Mucosa of rectum (tissue), 2 donors: ENCODE measurements at regions not wholly inside any gene's neighbourhood (a gene's known extent, or its start where the extent isn't known, plus 50 kb on each side); places are given as distances from the start of the nearest gene placed in this dataset.
"Not testable (repeated sequence)": the region's sequence is repeated elsewhere in the genome, so short reads cannot be mapped to it uniquely, and the experiment has no call there.

Experiments
- H3K27ac ChIP-seq, 2 donors: one replicate each; pipeline ENCODE4 v1.7.0; 2013; ENCODE audit warnings: inconsistent platforms in 2 of 2, low read depth in 2 of 2, low read length in 2 of 2
- H3K27me3 ChIP-seq, 2 donors: one replicate each; pipeline ENCODE4 v1.7.0; 2013; ENCODE audit warnings: low read length in 2 of 2; ENCODE audit not compliant: control insufficient read depth in 2 of 2, insufficient read depth in 2 of 2
- H3K36me3 ChIP-seq, 2 donors: one replicate each; pipeline ENCODE4 v1.7.0; 2013; ENCODE audit warnings: low read length in 2 of 2; ENCODE audit not compliant: control insufficient read depth in 2 of 2, insufficient read depth in 2 of 2
- H3K4me1 ChIP-seq, 2 donors: one replicate each; pipeline ENCODE4 v1.7.0; 2013; ENCODE audit warnings: low read length in 2 of 2, mild to moderate bottlenecking in 1 of 2; ENCODE audit not compliant: control insufficient read depth in 2 of 2, insufficient read depth in 2 of 2
- H3K4me3 ChIP-seq, 2 donors: one replicate each; pipeline ENCODE4 v1.7.0; 2013; ENCODE audit warnings: low read length in 2 of 2
- H3K9ac ChIP-seq, 2 donors: one replicate each; pipeline ENCODE4 v1.7.0; 2013; ENCODE audit warnings: low read length in 2 of 2, low read depth in 1 of 2, mild to moderate bottlenecking in 1 of 2
- H3K9me3 ChIP-seq, 2 donors: one replicate each; pipeline ENCODE4 v1.7.0; 2013; ENCODE audit warnings: low read length in 2 of 2; ENCODE audit not compliant: control insufficient read depth in 2 of 2
- donor health status: healthy.
- donor health status: Normal muscosa, but diverticular disease.

- H3K36me3 ChIP-seq, H3K27ac ChIP-seq, H3K4me3 ChIP-seq, H3K9me3 ChIP-seq, H3K4me1 ChIP-seq, H3K27me3 ChIP-seq, H3K9ac ChIP-seq: not testable (repeated sequence)
These were observed 327.7 kb downstream of the ADAMTS20 start for GRCh38 chr12:43224190-43224805.

GRCh38 chr12:43222796-43223195, 329.2 kb downstream of the ADAMTS20 start:
- Histone ChIP-seq H3K9ac (no peak overlapping the region), H3K9me3 (no peaks in the 10 kb centered on the region), H3K4me1 (no peaks in the 10 kb centered on the region), H3K27me3 (no peaks in the 10 kb centered on the region), H3K36me3 (no peaks in the 10 kb centered on the region), H3K4me3 (no peak overlapping the region), H3K27ac (no peak overlapping the region)

GRCh38 chr12:43221216-43221615, 330.8 kb downstream of the ADAMTS20 start:
- Histone ChIP-seq H3K27ac (no peak overlapping the region), H3K4me1 (no peaks in the 10 kb centered on the region), H3K4me3 (no peak overlapping the region), H3K36me3 (no peaks in the 10 kb centered on the region), H3K9me3 (no peaks in the 10 kb centered on the region), H3K9ac (no peak overlapping the region), H3K27me3 (no peaks in the 10 kb centered on the region)

- Histone ChIP-seq H3K9me3 (no peaks in the 10 kb centered on the region), H3K36me3 (no peaks in the 10 kb centered on the region), H3K27me3 (no peaks in the 10 kb centered on the region), H3K9ac (no peak overlapping the region), H3K27ac (no peak overlapping the region), H3K4me1 (no peaks in the 10 kb centered on the region), H3K4me3 (no peak overlapping the region)
These were observed 335.5 kb downstream of the ADAMTS20 start for GRCh38 chr12:43216490-43216889.

GRCh38 chr12:43214166-43214565, 337.8 kb downstream of the ADAMTS20 start:
- Histone ChIP-seq H3K36me3 (no peaks in the 10 kb centered on the region), H3K27me3 (no peaks in the 10 kb centered on the region), H3K27ac (no peak overlapping the region), H3K4me3 (no peak overlapping the region), H3K4me1 (no peaks in the 10 kb centered on the region), H3K9me3 (no peaks in the 10 kb centered on the region), H3K9ac (no peak overlapping the region)

- Histone ChIP-seq H3K9ac (no peak overlapping the region), H3K9me3 (no peaks in the 10 kb centered on the region), H3K4me1 (no peaks in the 10 kb centered on the region), H3K27me3 (no peaks in the 10 kb centered on the region), H3K27ac (no peak overlapping the region), H3K4me3 (no peak overlapping the region), H3K36me3 (no peaks in the 10 kb centered on the region)
These were observed 338.4 kb downstream of the ADAMTS20 start for GRCh38 chr12:43213608-43214007.

GRCh38 chr12:43210485-43211192, 341.4 kb downstream of the ADAMTS20 start:
- Histone ChIP-seq H3K27ac (no peak overlapping the region), H3K9ac (no peak overlapping the region), H3K4me3 (no peak overlapping the region), H3K4me1 (no peaks in the 10 kb centered on the region), H3K27me3 (no peaks in the 10 kb centered on the region), H3K36me3 (no peaks in the 10 kb centered on the region), H3K9me3 (no peaks in the 10 kb centered on the region)

- H3K27ac ChIP-seq = no peak overlapping the region
- H3K9me3 ChIP-seq = peaks cover 0 to 3% of the 10 kb centered on the region in 2 donors
- no peaks in the 10 kb centered on the region for H3K4me1 ChIP-seq
- no peaks in the 10 kb centered on the region for H3K27me3 ChIP-seq
- H3K36me3 ChIP-seq = no peaks in the 10 kb centered on the region
- H3K4me3 ChIP-seq = no peak overlapping the region
- H3K9ac ChIP-seq = no peak overlapping the region
These were observed 343.4 kb downstream of the ADAMTS20 start for GRCh38 chr12:43208627-43209026.

GRCh38 chr12:43208221-43208620, 343.8 kb downstream of the ADAMTS20 start:
- Histone ChIP-seq H3K27ac (no peak overlapping the region), H3K36me3 (no peaks in the 10 kb centered on the region), H3K4me3 (no peak overlapping the region), H3K9ac (no peak overlapping the region), H3K4me1 (no peaks in the 10 kb centered on the region), H3K9me3 (peaks cover 0 to 3% of the 10 kb centered on the region in 2 donors), H3K27me3 (no peaks in the 10 kb centered on the region)

- Histone ChIP-seq H3K9me3 (peaks cover 0 to 3% of the 10 kb centered on the region in 2 donors), H3K27me3 (no peaks in the 10 kb centered on the region), H3K27ac (no peak overlapping the region), H3K4me3 (no peak overlapping the region), H3K4me1 (no peaks in the 10 kb centered on the region), H3K36me3 (no peaks in the 10 kb centered on the region), H3K9ac (no peak overlapping the region)
These were observed 345.6 kb downstream of the ADAMTS20 start for GRCh38 chr12:43206396-43206795.
